ENCODE measurements at regions not wholly inside any gene's neighbourhood (a gene's known extent, or its start where the extent isn't known, plus 50 kb on each side); places are given as distances from the start of the nearest gene placed in this dataset.

- WGBS, 2 donors, result 91 to 100% methylated on average over 1 of the region's 1 CpG
- intact Hi-C loops (cut with DNase I; ENCODE audit: low total_unique reads), result no loop called here
- no peak overlapping the region for H3K4me3 ChIP-seq (ENCODE audit: low read depth, poor library complexity, severe bottlenecking)
- TF ChIP-seq, protein P1, sequence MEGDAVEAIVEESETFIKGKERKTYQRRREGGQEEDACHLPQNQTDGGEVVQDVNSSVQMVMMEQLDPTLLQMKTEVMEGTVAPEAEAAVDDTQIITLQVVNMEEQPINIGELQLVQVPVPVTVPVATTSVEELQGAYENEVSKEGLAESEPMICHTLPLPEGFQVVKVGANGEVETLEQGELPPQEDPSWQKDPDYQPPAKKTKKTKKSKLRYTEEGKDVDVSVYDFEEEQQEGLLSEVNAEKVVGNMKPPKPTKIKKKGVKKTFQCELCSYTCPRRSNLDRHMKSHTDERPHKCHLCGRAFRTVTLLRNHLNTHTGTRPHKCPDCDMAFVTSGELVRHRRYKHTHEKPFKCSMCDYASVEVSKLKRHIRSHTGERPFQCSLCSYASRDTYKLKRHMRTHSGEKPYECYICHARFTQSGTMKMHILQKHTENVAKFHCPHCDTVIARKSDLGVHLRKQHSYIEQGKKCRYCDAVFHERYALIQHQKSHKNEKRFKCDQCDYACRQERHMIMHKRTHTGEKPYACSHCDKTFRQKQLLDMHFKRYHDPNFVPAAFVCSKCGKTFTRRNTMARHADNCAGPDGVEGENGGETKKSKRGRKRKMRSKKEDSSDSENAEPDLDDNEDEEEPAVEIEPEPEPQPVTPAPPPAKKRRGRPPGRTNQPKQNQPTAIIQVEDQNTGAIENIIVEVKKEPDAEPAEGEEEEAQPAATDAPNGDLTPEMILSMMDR (IDR thresholded peaks at IDR 0.05), result no peak
- TF ChIP-seq POLR2A (IDR thresholded peaks at IDR 0.05), result no peak
- DNase-seq (ENCODE audit: low spot score in 2 of 2), result no peak
These were observed 348.5 kb downstream of the PYDC2 start for GRCh38 chr3:191809326-191809949.

DNA sequence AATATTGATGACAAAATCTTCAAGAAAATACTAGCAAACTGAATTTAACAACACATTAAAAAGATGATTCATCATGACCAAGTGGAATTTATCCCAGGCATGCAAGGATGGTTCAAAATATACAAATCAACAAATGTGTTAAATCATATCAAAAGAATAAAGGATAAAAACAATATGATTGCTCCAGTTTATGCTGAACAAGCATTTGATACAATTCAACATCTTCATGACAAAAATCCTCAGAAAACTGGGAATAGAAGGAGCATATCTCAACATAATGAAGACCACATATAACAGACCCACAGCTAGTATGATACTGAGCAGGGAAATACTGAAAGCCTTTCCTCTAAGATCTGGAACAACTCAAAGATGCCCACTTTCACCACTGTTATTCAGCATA lies 352.3 kb downstream of the PYDC2 start:
- DNase-seq (ENCODE audit: low spot score in 2 of 2), result no peak
- intact Hi-C loops (cut with DNase I; ENCODE audit: low total_unique reads), result no loop called here
- TF ChIP-seq, protein P1 (IDR thresholded peaks at IDR 0.05), result no peak
- no peak overlapping the region for H3K4me3 ChIP-seq (ENCODE audit: low read depth, poor library complexity, severe bottlenecking)

GRCh38 chr3:191848818-191849217 lies 387.9 kb downstream of the PYDC2 start:
- TF ChIP-seq, protein P1 (IDR thresholded peaks at IDR 0.05), result no peak
- TF ChIP-seq POLR2A (IDR thresholded peaks at IDR 0.05), result no peak
- no peak overlapping the region for H3K4me3 ChIP-seq (ENCODE audit: low read depth, poor library complexity, severe bottlenecking)
- intact Hi-C loops (cut with DNase I; ENCODE audit: low total_unique reads), result no loop called here
- DNase-seq (ENCODE audit: low spot score in 2 of 2), result no peak

GRCh38 chr3:191859531-191859930 lies 398.6 kb downstream of the PYDC2 start:
- intact Hi-C loops (cut with DNase I; ENCODE audit: low total_unique reads), result no loop called here
- WGBS, 2 donors, result 91 to 93% methylated on average over 3 of the region's 3 CpGs
- no peak overlapping the region for H3K4me3 ChIP-seq (ENCODE audit: low read depth, poor library complexity, severe bottlenecking)
- TF ChIP-seq, protein P1 (IDR thresholded peaks at IDR 0.05), result no peak
- TF ChIP-seq POLR2A (IDR thresholded peaks at IDR 0.05), result no peak
- no peak for DNase-seq (ENCODE audit: low spot score in 2 of 2)

DNA sequence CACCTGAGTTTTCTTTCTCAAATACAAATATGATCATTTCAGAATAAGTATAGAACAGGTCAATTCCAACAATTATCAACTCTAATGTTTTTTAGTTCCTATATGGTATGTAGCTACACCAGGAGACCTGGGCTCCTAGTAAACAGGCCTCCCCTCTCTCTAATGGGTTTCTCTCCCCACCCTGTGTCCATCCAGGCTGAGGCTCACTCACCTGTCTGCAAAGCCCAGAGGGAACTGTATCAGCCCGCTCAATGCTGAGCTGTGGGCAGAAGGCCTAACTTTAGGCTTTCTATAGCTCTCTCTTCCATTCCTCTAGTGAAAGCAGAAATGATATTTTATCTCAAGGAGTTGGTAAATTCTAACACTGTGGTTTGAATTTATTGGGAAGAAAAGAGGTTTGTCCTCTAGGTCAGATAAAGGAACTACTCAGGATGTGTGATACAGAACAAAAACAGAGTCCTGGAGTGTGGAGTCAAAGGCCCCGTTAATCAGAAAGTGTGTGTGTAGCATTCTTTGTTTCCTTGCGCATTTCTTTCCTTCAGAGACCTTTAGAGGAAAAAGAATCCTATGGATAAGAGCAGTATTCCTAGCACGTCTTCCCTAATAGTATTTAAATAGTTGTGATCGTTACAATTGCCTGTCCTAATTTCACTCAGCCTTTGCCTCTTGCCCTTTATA lies 408.9 kb downstream of the PYDC2 start:
- TF ChIP-seq POLR2A (IDR thresholded peaks at IDR 0.05), result no peak
- TF ChIP-seq, protein P1 (IDR thresholded peaks at IDR 0.05), result no peak
- no peak for DNase-seq (ENCODE audit: low spot score in 2 of 2)
- intact Hi-C loops (cut with DNase I; ENCODE audit: low total_unique reads), result no loop called here
- 81% methylated on average over 5 of the region's 5 CpGs for WGBS, 2 donors
- H3K4me3 ChIP-seq (ENCODE audit: low read depth, poor library complexity, severe bottlenecking), result no peak overlapping the region

- TF ChIP-seq POLR2A (IDR thresholded peaks at IDR 0.05), result no peak
- TF ChIP-seq, protein P1 (IDR thresholded peaks at IDR 0.05), result no peak
- no peak for DNase-seq (ENCODE audit: low spot score in 2 of 2)
- WGBS, 2 donors, result 56 to 65% methylated on average over 2 of the region's 2 CpGs
- no peak overlapping the region for H3K4me3 ChIP-seq (ENCODE audit: low read depth, poor library complexity, severe bottlenecking)
- intact Hi-C loops (cut with DNase I; ENCODE audit: low total_unique reads), result no loop called here
These were observed 412.8 kb downstream of the PYDC2 start for GRCh38 chr3:191873736-191874135.

All from lower leg skin (tissue), 4 donors.